HEK293 (cell line): ENCODE measurements at regions not wholly inside any gene's neighbourhood (a gene's known extent, or its start where the extent isn't known, plus 50 kb on each side); places are given as distances from the start of the nearest gene placed in this dataset.

Source experiments
- CTCF ChIP-seq: fragments of 450-650 bp; formaldehyde crosslinking; IDR thresholded peaks from 2 replicates; pipeline ENCODE4 v1.5.1; 2016; ENCODE audit warnings: missing biosample characterization, missing genetic modification characterization
- SP3 ChIP-seq: fragments of 450-650 bp; formaldehyde crosslinking; IDR thresholded peaks from 2 replicates; pipeline ENCODE4 v1.5.1; 2016; ENCODE audit warnings: missing biosample characterization, missing genetic modification characterization
- YY1 ChIP-seq: fragments of 450-650 bp; formaldehyde crosslinking; IDR thresholded peaks from 2 replicates; pipeline ENCODE4 v1.5.1; 2018; ENCODE audit warnings: missing biosample characterization, missing genetic modification characterization
- YY2 ChIP-seq: fragments of 450-650 bp; formaldehyde crosslinking; IDR thresholded peaks from 2 replicates; pipeline ENCODE4 v1.5.1; 2016; ENCODE audit warnings: missing biosample characterization, missing genetic modification characterization
- ZBTB26 ChIP-seq: fragments of 450-650 bp; formaldehyde crosslinking; optimal IDR thresholded peaks from 2 replicates; pipeline ENCODE3; 2016; ENCODE audit warnings: missing biosample characterization, mild to moderate bottlenecking, missing genetic modification characterization
- ZNF555 ChIP-seq: fragments of 450-650 bp; formaldehyde crosslinking; conservative IDR thresholded peaks from 2 replicates; pipeline ENCODE4 v1.5.1; 2017; ENCODE audit warnings: missing biosample characterization, mild to moderate bottlenecking, missing genetic modification characterization, inconsistent platforms
- ZNF664 ChIP-seq: fragments of 450-650 bp; formaldehyde crosslinking; IDR thresholded peaks from 2 replicates; pipeline ENCODE4 v1.5.1; 2016; ENCODE audit warnings: missing biosample characterization, missing genetic modification characterization

- TF ChIP-seq YY2 (no peak), CTCF (tag by site-specific recombination) (no peak), ZBTB26 (tag by site-specific recombination) (no peak), SP3 (tag by site-specific recombination) (no peak), ZNF664 (tag by site-specific recombination) (no peak), ZNF555 (no peak), YY1 (tag by site-specific recombination) (no peak)
Observed at GRCh38 chr3:34157491-34157890, 359.1 kb downstream of the PDCD6IP start.
